ENCODE measurements at regions not wholly inside any gene's neighbourhood (a gene's known extent, or its start where the extent isn't known, plus 50 kb on each side); places are given as distances from the start of the nearest gene placed in this dataset.

GRCh38 chr7:124388751-124389150, 355.9 kb upstream of the TMEM229A start:
- Histone ChIP-seq H3K9me3 (no peaks in the 10 kb centered on the region), H3K36me3 (no peaks in the 10 kb centered on the region), H3K4me1 (no peaks in the 10 kb centered on the region)

DNA sequence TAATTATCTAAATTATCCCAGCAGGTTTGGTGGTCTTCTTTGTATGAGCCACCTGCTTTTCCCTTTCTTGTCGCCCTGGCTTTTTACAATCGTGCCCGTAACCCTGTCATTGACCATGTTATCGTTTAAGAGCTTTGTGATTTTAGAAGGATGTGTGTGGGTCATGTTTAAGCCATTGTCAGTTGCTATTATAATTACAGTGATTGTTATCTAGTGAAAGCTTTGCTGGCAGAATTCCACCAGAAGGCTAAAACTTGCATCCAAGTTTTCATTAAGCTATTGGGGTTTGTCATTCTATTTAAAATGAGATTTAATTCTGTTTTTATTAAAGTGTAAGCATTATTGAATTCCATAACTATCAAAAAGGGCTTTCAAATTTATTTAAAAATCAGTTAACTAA, 354.2 kb upstream of the TMEM229A start:
- Histone ChIP-seq H3K9me3 (no peaks in the 10 kb centered on the region), H3K27ac (replicated peaks in 1 of 4) (no peak overlapping the region), H3K27me3 (no peaks in the 10 kb centered on the region), H3K36me3 (no peaks in the 10 kb centered on the region), H3K4me3 (no peak overlapping the region), H3K4me1 (no peaks in the 10 kb centered on the region)
- DNase-seq (ENCODE audit: extremely low spot score), result no peak
- TF ChIP-seq CTCF (IDR thresholded peaks at IDR 0.05) (no peak), EP300 (IDR thresholded peaks at IDR 0.05) (no peak), POLR2AphosphoS5 (IDR thresholded peaks at IDR 0.05) (no peak), POLR2A (IDR thresholded peaks at IDR 0.05; ENCODE audit: low read depth) (no peak)
- intact Hi-C loops (cut with DNase I), result no loop called here
- WGBS, result 74% methylated on average over 4 of the region's 4 CpGs

More at GRCh38 chr7:124388751-124389150, 355.9 kb upstream of the TMEM229A start:
- intact Hi-C loops (cut with DNase I), result no loop called here
- Histone ChIP-seq H3K4me3 (no peak overlapping the region), H3K27me3 (no peaks in the 10 kb centered on the region), H3K27ac (replicated peaks in 1 of 4) (no peak overlapping the region)
- TF ChIP-seq POLR2A (IDR thresholded peaks at IDR 0.05; ENCODE audit: low read depth), result no peak
- no peak for TF ChIP-seq POLR2AphosphoS5 (IDR thresholded peaks at IDR 0.05)
- no peak for DNase-seq (ENCODE audit: extremely low spot score)
- 67% methylated on average over 1 of the region's 1 CpG for WGBS

DNA sequence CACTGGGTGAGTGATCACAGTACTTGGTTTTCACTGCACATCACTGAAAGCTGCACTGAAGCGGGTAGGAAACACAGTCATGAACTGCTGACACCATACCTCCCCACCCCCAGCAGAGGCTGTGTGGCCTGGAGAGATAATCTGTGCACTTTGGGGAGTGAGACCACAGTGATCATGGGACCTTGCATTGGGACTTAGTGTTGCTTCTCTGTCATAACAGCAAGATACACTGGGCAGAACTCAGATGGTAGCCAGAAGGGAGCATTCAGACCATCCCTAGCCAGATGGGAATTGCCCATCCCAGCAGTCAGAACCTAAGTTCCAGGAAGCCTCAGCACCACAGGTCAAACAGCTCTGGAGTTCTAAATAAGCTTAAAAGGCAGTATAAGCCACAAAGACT, 346.4 kb upstream of the TMEM229A start:
- H3K27me3 ChIP-seq, result no peaks in the 10 kb centered on the region
- no peak for DNase-seq (ENCODE audit: extremely low spot score)
- H3K36me3 ChIP-seq, result no peaks in the 10 kb centered on the region
- H3K9me3 ChIP-seq, result peaks cover 0 to 4% (median 0%) of the 10 kb centered on the region in 4 donors
- 75% methylated on average over 1 of the region's 1 CpG for WGBS
- no peaks in the 10 kb centered on the region for H3K4me1 ChIP-seq
- no peak for TF ChIP-seq POLR2A (IDR thresholded peaks at IDR 0.05; ENCODE audit: low read depth)
- no peak for TF ChIP-seq EP300 (IDR thresholded peaks at IDR 0.05)
- no peak for TF ChIP-seq CTCF (IDR thresholded peaks at IDR 0.05)
- TF ChIP-seq POLR2AphosphoS5 (IDR thresholded peaks at IDR 0.05), result no peak
- no peak overlapping the region for H3K4me3 ChIP-seq
- intact Hi-C loops (cut with DNase I), result no loop called here
- no peak overlapping the region for H3K27ac ChIP-seq (replicated peaks in 1 of 4)

DNA sequence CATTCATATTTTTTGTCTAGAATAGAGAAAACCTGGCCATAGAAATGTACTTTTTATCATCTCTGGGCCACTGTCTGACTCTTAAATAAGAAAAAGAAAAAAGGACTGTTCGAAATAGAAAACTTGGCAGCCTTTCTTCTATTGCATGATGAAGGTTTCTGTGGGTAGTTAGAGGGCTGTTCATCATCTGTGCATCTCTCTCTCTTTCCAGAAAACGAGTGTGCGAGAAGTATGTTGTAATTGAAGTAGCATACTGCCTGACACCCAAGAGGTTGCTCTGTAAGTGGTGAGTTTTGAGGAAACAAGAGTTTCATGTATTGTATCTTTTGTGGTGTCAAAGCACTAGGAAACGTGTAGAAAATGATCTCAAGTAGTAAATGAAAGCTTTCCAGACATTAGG, 343.2 kb upstream of the TMEM229A start:
- TF ChIP-seq CTCF (IDR thresholded peaks at IDR 0.05) (no peak), POLR2AphosphoS5 (IDR thresholded peaks at IDR 0.05) (no peak), POLR2A (IDR thresholded peaks at IDR 0.05; ENCODE audit: low read depth) (no peak), EP300 (IDR thresholded peaks at IDR 0.05) (no peak)
- Histone ChIP-seq H3K9me3 (peaks cover 0 to 4% (median 0%) of the 10 kb centered on the region in 4 donors), H3K36me3 (no peaks in the 10 kb centered on the region), H3K27me3 (no peaks in the 10 kb centered on the region), H3K4me1 (no peaks in the 10 kb centered on the region), H3K4me3 (no peak overlapping the region), H3K27ac (replicated peaks in 1 of 4) (no peak overlapping the region)
- no peak for DNase-seq (ENCODE audit: extremely low spot score)
- WGBS, result 54% methylated on average over 4 of the region's 4 CpGs
- intact Hi-C loops (cut with DNase I), result no loop called here

DNA sequence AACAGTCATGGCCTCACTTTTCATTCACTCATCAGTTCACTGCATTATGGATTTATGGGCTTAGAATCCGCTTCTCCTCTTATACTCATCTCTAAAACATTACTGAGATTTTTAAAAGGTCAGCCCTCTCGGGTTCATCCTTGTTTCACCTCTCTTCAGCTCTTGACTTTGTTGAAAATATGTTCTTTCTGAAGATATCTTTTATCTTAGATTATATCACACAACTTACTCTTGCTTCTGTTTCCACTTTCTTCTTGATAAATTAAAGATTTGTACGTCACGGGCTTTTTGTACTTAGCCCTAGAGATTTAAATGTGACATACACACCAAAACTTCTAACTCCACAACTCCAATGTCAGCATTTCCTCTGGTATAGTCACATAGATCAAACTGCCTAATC, 342.5 kb upstream of the TMEM229A start:
- intact Hi-C loops (cut with DNase I), result no loop called here
- H3K4me3 ChIP-seq, result no peak overlapping the region
- H3K27ac ChIP-seq (replicated peaks in 1 of 4), result no peak overlapping the region
- no peak for DNase-seq (ENCODE audit: extremely low spot score)
- no peaks in the 10 kb centered on the region for H3K27me3 ChIP-seq
- no peaks in the 10 kb centered on the region for H3K9me3 ChIP-seq
- H3K4me1 ChIP-seq, result no peaks in the 10 kb centered on the region
- no peaks in the 10 kb centered on the region for H3K36me3 ChIP-seq
- WGBS, result 87% methylated on average over 4 of the region's 4 CpGs
- TF ChIP-seq POLR2A (IDR thresholded peaks at IDR 0.05; ENCODE audit: low read depth) (no peak), CTCF (IDR thresholded peaks at IDR 0.05) (no peak), POLR2AphosphoS5 (IDR thresholded peaks at IDR 0.05) (no peak), EP300 (IDR thresholded peaks at IDR 0.05) (no peak)
